Smooth muscle cell (in vitro differentiated cells): ENCODE measurements at regions not wholly inside any gene's neighbourhood (a gene's known extent, or its start where the extent isn't known, plus 50 kb on each side); places are given as distances from the start of the nearest gene placed in this dataset.

Experiments used
- DNase-seq: peaks from one replicate; lab custom pipeline; 2025; ENCODE audit not compliant: unreplicated experiment; lab: John Stamatoyannopoulos, UW
- H2AFZ ChIP-seq: fragments of 200-600 bp; sonication (generic); 2 replicates; pipeline ENCODE4 v1.6.0; 2016; ENCODE audit warnings: antibody characterized with exemption, low read depth, mild to moderate bottlenecking
- H3F3A ChIP-seq: fragments of 200-600 bp; sonication (generic); 2 replicates; pipeline ENCODE4 v1.6.0; 2017; ENCODE audit warnings: antibody characterized with exemption, low read depth
- H3K27ac ChIP-seq: fragments of 200-600 bp; sonication (generic); 2 replicates; pipeline ENCODE4 v1.5.1; 2016; ENCODE audit warnings: low read depth, mild to moderate bottlenecking
- H3K27me3 ChIP-seq: fragments of 200-600 bp; sonication (generic); 2 replicates; pipeline ENCODE4 v1.6.1; 2016; ENCODE audit warnings: low read depth, mild to moderate bottlenecking
- H3K36me3 ChIP-seq: fragments of 200-600 bp; sonication (generic); 2 replicates; pipeline ENCODE4 v1.5.1; 2016; ENCODE audit warnings: low read depth
- H3K4me1 ChIP-seq: fragments of 200-600 bp; sonication (generic); 2 replicates; pipeline ENCODE4 v1.5.1; 2016; ENCODE audit warnings: low read depth
- H3K4me2 ChIP-seq: fragments of 200-600 bp; sonication (generic); 2 replicates; pipeline ENCODE4 v1.6.0; 2016; ENCODE audit warnings: mild to moderate bottlenecking
- H3K4me3 ChIP-seq: fragments of 200-600 bp; sonication (generic); 2 replicates; pipeline ENCODE4 v1.5.1; 2016; ENCODE audit warnings: mild to moderate bottlenecking
- H3K79me2 ChIP-seq: fragments of 200-600 bp; sonication (generic); 2 replicates; pipeline ENCODE4 v1.6.0; 2016; ENCODE audit warnings: low read depth, mild to moderate bottlenecking
- H3K9ac ChIP-seq: fragments of 200-600 bp; sonication (generic); 2 replicates; pipeline ENCODE4 v1.6.0; 2016; ENCODE audit warnings: low read depth
- H3K9me3 ChIP-seq: fragments of 200-600 bp; sonication (generic); replicated peaks from 2 replicates; pipeline ENCODE4 v1.5.1; 2016; ENCODE audit warnings: low read depth
- H4K20me1 ChIP-seq: fragments of 200-600 bp; sonication (generic); 2 replicates; pipeline ENCODE4 v1.6.0; 2016; ENCODE audit warnings: low read depth
- WGBS: methylation state at CpG from one replicate; pipeline ENCODE4 v1.1.7; 2016; ENCODE audit warnings: low lambda C conversion rate; 5-methylcytosine and 5-hydroxymethylcytosine counted together
- TF ChIP-seq, protein P1 (sequence below): fragments of 200-600 bp; sonication (generic); IDR thresholded peaks from 2 replicates; pipeline ENCODE4 v1.5.1; 2017; ENCODE audit warnings: borderline replicate concordance, mild to moderate bottlenecking, antibody characterized with exemption; ENCODE audit not compliant: insufficient read depth, poor library complexity, severe bottlenecking

DNA sequence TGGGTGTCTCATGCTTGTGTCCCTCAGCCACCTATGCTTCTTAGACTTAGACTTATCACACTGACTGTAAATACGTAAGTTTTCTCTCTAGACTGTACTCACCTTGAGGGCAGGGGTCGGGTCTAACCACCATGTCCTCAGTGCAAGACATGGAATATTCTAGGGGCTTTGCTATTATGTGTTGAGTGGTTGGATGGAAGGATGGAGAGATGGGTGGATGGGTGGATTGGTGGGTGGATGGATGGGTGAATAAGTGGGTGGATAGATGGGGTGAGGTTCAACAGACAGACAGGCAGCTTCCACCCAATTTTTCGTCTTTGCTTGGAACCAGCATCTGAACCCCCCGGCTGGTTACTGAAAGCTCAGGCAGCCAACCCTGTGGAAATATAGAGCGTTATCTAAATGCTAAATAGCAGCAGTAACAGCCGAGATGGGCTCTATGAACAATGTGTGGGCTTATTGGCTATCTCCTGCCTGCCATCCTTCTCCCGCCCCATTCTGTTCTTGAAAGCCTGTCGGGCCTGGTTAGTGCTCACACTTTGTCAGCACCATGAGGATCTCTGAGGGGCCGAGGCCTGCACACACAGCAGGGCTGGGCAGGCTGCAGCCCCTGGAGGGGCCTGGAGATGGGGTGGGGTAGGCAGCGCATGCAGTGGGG lies 130.7 kb downstream of the ACTL8 start:
- WGBS, result 87% methylated on average over 10 of the region's 10 CpGs
- TF ChIP-seq, protein P1, sequence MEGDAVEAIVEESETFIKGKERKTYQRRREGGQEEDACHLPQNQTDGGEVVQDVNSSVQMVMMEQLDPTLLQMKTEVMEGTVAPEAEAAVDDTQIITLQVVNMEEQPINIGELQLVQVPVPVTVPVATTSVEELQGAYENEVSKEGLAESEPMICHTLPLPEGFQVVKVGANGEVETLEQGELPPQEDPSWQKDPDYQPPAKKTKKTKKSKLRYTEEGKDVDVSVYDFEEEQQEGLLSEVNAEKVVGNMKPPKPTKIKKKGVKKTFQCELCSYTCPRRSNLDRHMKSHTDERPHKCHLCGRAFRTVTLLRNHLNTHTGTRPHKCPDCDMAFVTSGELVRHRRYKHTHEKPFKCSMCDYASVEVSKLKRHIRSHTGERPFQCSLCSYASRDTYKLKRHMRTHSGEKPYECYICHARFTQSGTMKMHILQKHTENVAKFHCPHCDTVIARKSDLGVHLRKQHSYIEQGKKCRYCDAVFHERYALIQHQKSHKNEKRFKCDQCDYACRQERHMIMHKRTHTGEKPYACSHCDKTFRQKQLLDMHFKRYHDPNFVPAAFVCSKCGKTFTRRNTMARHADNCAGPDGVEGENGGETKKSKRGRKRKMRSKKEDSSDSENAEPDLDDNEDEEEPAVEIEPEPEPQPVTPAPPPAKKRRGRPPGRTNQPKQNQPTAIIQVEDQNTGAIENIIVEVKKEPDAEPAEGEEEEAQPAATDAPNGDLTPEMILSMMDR, result no peak
- Histone ChIP-seq H3K4me2 (no peak overlapping the region), H3K9me3 (no peaks in the 10 kb centered on the region), H3F3A (no peaks in the 10 kb centered on the region), H3K27me3 (peaks cover 25% of the 10 kb centered on the region), H2AFZ (no peak overlapping the region), H3K36me3 (no peaks in the 10 kb centered on the region), H3K79me2 (no peaks in the 10 kb centered on the region), H4K20me1 (no peaks in the 10 kb centered on the region), H3K4me1 (no peaks in the 10 kb centered on the region), H3K27ac (no peak overlapping the region), H3K9ac (no peak overlapping the region), H3K4me3 (no peak overlapping the region)
- no peak for DNase-seq

DNA sequence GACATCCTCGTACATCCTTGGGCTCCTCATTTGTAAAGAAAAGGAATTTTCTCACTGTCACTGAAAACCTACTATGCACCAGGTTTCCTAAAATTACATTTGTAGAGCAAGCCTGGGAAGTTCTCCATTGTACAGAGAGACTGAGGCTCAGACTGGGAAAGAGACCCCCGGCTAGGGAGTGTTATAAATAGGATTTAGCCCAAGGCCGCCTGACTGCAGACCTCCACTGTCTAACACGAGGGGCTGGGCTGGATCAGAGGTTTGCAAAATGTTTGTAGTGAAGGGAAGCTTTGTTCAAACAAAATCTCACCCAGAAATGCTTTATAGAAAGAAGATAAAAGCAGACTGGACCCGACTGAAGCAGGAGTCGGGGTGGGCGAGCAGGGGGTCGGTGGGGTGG lies 131.3 kb downstream of the ACTL8 start:
- Histone ChIP-seq H3K36me3 (no peaks in the 10 kb centered on the region), H3F3A (no peaks in the 10 kb centered on the region), H3K4me1 (no peaks in the 10 kb centered on the region), H4K20me1 (no peaks in the 10 kb centered on the region), H3K27me3 (peaks cover 31% of the 10 kb centered on the region), H3K9ac (no peak overlapping the region), H3K27ac (no peak overlapping the region), H3K4me3 (no peak overlapping the region), H2AFZ (no peak overlapping the region), H3K9me3 (no peaks in the 10 kb centered on the region), H3K4me2 (no peak overlapping the region), H3K79me2 (no peaks in the 10 kb centered on the region)
- TF ChIP-seq, protein P1, result no peak
- DNase-seq, result no peak
- 85% methylated on average over 8 of the region's 8 CpGs for WGBS

DNA sequence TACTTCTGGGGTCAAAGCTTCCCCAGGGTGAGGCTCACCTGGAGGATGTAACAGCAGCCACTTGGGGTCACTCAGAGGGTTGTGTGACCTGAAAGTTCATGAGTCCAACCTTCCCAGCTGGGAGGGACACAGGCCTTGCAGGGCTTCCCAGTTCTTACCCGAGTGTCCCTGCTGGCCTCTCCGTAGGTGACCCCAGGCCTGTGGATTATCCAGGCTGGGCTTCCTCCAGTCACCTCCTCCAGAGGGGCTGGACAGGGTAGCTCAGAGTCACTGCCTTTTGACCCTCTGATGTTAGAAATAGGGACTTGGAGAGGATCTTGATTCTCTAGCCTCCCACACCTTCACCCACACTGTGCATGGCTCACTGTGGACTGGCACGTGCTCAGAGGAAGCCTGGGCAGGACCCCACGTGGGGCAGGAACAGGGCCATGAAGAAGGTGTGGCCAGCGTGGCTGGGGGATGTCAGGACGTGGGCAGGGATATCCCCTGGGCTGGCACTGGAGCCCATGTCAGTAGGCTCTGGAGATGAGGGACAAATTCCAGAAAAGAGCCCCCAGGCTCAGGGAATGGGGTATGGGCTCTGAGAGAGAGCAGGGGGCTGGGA lies 131.8 kb downstream of the ACTL8 start:
- no peak overlapping the region for H3K9ac ChIP-seq
- no peak for DNase-seq

More for the DNA sequence above, 131.8 kb downstream of the ACTL8 start:
- TF ChIP-seq, protein P1, result no peak
- Histone ChIP-seq H3F3A (no peaks in the 10 kb centered on the region), H3K9me3 (no peaks in the 10 kb centered on the region), H3K27me3 (peaks cover 31% of the 10 kb centered on the region), H2AFZ (no peak overlapping the region), H3K4me1 (no peaks in the 10 kb centered on the region), H3K4me2 (no peak overlapping the region), H3K27ac (no peak overlapping the region), H3K36me3 (no peaks in the 10 kb centered on the region), H3K4me3 (no peak overlapping the region), H4K20me1 (no peaks in the 10 kb centered on the region), H3K79me2 (no peaks in the 10 kb centered on the region)
- 77% methylated on average over 6 of the region's 6 CpGs for WGBS
